Glutamatergic neuron (in vitro differentiated cells): ENCODE measurements at regions not wholly inside any gene's neighbourhood (a gene's known extent, or its start where the extent isn't known, plus 50 kb on each side); places are given as distances from the start of the nearest gene placed in this dataset.
"Not testable (repeated sequence)": the region's sequence is repeated elsewhere in the genome, so short reads cannot be mapped to it uniquely, and the experiment has no call there.

ENCODE experiments used
- DNase-seq: peaks from one replicate; pipeline ENCODE4 v3.0.0; 2022
- H3K27ac Mint-ChIP-seq: one replicate; pipeline ENCODE4 v1.8.0; 2020; ENCODE audit warnings: mild to moderate bottlenecking, mixed read lengths, inconsistent platforms; ENCODE audit not compliant: unreplicated experiment
- H3K27me3 Mint-ChIP-seq: one replicate; pipeline ENCODE4 v1.8.0; 2020; ENCODE audit warnings: mild to moderate bottlenecking, moderate library complexity, mixed read lengths, inconsistent platforms; ENCODE audit not compliant: unreplicated experiment
- H3K36me3 Mint-ChIP-seq: one replicate; pipeline ENCODE4 v1.8.0; 2020; ENCODE audit warnings: mild to moderate bottlenecking, mixed read lengths, inconsistent platforms; ENCODE audit not compliant: unreplicated experiment
- H3K4me1 Mint-ChIP-seq: one replicate; pipeline ENCODE4 v1.8.0; 2020; ENCODE audit warnings: mild to moderate bottlenecking, low read depth, mixed read lengths, inconsistent platforms; ENCODE audit not compliant: unreplicated experiment
- H3K4me3 Mint-ChIP-seq: one replicate; pipeline ENCODE4 v1.8.0; 2020; ENCODE audit warnings: mild to moderate bottlenecking, mixed read lengths, inconsistent platforms; ENCODE audit not compliant: unreplicated experiment
- H3K9me3 Mint-ChIP-seq: one replicate; pipeline ENCODE4 v1.8.0; 2020; ENCODE audit warnings: mild to moderate bottlenecking, moderate library complexity, mixed read lengths, inconsistent platforms; ENCODE audit not compliant: unreplicated experiment
- CTCF ChIP-seq: fragments of 200-600 bp; sonication (generic); IDR thresholded peaks from one replicate; pipeline ENCODE4 v1.5.0; 2021; ENCODE audit not compliant: partially characterized antibody, unreplicated experiment

- Mint-ChIP-seq H3K4me3 (peak overlapping the region; percentile 9), H3K4me1 (peaks cover 47% of the 10 kb centered on the region), H3K9me3 (peaks cover 11% of the 10 kb centered on the region), H3K36me3 (no peaks in the 10 kb centered on the region), H3K27ac (no peak overlapping the region), H3K27me3 (peaks cover 12% of the 10 kb centered on the region)
- no peak for DNase-seq
- TF ChIP-seq CTCF = no peak
These were observed 76.5 kb downstream of the OLIG1 start for GRCh38 chr21:33146467-33146866.

GRCh38 chr21:33149181-33149580 lies 79.2 kb downstream of the OLIG1 start:
- DNase-seq = peak; percentile 70
- no peak for TF ChIP-seq CTCF
- Mint-ChIP-seq H3K9me3 (peaks cover 21% of the 10 kb centered on the region), H3K27me3 (peaks cover 15% of the 10 kb centered on the region), H3K27ac (peak overlapping the region; percentile 88), H3K4me3 (peak overlapping the region; percentile 6), H3K36me3 (no peaks in the 10 kb centered on the region), H3K4me1 (peaks cover 55% of the 10 kb centered on the region)

- H3K27me3 Mint-ChIP-seq = peaks cover 15% of the 10 kb centered on the region
- peak overlapping the region; percentile 17 for H3K27ac Mint-ChIP-seq
- H3K4me1 Mint-ChIP-seq = peaks cover 49% of the 10 kb centered on the region
- not testable (repeated sequence) for DNase-seq, H3K36me3 Mint-ChIP-seq, H3K4me3 Mint-ChIP-seq
- peaks cover 21% of the 10 kb centered on the region for H3K9me3 Mint-ChIP-seq
These were observed 78.8 kb upstream of the IFNAR2 start for GRCh38 chr21:33150968-33151367.

- peaks cover 40% of the 10 kb centered on the region for H3K4me1 Mint-ChIP-seq
- peak overlapping the region; percentile 68 for H3K4me3 Mint-ChIP-seq
- no peaks in the 10 kb centered on the region for H3K36me3 Mint-ChIP-seq
- peaks cover 15% of the 10 kb centered on the region for H3K27me3 Mint-ChIP-seq
- H3K9me3 Mint-ChIP-seq = peaks cover 21% of the 10 kb centered on the region
- TF ChIP-seq CTCF = no peak
- peak overlapping the region; percentile 91 for H3K27ac Mint-ChIP-seq
- DNase-seq = peak; percentile 79
These were observed 77.6 kb upstream of the IFNAR2 start for GRCh38 chr21:33151941-33152731.

- no peak for DNase-seq
- H3K36me3 Mint-ChIP-seq = no peaks in the 10 kb centered on the region
- TF ChIP-seq CTCF = no peak
- peaks cover 16% of the 10 kb centered on the region for H3K27me3 Mint-ChIP-seq
- peak overlapping the region; percentile 47 for H3K4me3 Mint-ChIP-seq
- peaks cover 38% of the 10 kb centered on the region for H3K4me1 Mint-ChIP-seq
- H3K9me3 Mint-ChIP-seq = peaks cover 21% of the 10 kb centered on the region
- H3K27ac Mint-ChIP-seq = peak overlapping the region; percentile 91
These were observed 77.0 kb upstream of the IFNAR2 start for GRCh38 chr21:33152732-33153130.
